Frontal cortex (tissue), 3 donors: ENCODE measurements at regions not wholly inside any gene's neighbourhood (a gene's known extent, or its start where the extent isn't known, plus 50 kb on each side); places are given as distances from the start of the nearest gene placed in this dataset.

Experiments
- DNase-seq, 2 donors: peaks; one replicate each; pipeline ENCODE4 v3.0.0; 2012; ENCODE audit warnings: low spot score in 2 of 2
- FAIRE-seq: peaks from 2 replicates; lab custom pipeline; 2012; peaks lifted over from hg19 to GRCh38; lab: Jason Lieb, UNC
- donor health status: control.
- donor health status: control.
- donor health status: control.

DNA sequence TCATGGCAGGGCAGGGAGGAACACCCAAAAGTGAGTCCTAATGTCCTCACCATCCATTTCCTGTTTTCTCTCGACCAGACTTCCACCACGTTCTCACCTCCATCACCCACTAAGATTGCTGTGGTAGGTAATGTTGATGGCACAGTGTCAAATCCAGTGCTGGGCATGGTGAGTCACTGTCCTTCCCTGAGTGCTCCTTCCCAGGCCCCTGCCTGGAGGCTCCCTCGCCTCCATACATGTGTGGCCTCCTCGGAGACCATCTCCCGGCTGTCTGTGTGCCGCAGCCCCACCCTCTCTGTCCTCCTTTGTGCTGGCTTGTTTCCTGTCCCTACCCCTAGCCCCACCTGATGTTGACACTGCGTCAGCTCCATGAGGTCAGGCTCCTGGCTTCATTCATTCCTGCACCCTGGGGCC is 177.5 kb downstream of the SYK start:
- DNase-seq (no peak), FAIRE-seq (no peak)

GRCh38 chr9:90979639-90980038 is 178.0 kb downstream of the SYK start:
- FAIRE-seq (no peak), DNase-seq (no peak)

- DNase-seq (no peak), FAIRE-seq (no peak)
Measured at GRCh38 chr9:90981726-90982125, 180.1 kb downstream of the SYK start.

- FAIRE-seq (no peak), DNase-seq (no peak)
Measured at GRCh38 chr9:90983394-90983793, 181.8 kb downstream of the SYK start.

DNA sequence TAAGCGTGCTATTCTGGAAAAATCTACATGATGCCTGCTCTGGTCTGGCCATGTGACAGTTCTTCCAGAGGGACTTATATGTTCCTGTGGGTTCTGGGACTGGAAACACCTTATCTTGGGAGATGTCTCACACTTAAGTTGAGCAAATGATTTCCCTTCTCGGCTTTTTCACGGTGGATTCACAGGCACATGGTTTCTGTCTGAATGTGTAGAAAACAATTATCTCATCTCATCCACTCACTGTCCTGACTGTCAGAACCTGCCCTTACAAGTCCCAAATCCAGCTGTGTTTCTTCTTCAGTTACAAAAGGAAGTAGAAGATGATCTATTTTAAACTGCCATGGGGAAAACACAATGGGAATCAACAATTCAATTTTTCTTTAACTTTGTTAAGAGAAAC is 184.0 kb downstream of the SYK start:
- no peak for FAIRE-seq

DNA sequence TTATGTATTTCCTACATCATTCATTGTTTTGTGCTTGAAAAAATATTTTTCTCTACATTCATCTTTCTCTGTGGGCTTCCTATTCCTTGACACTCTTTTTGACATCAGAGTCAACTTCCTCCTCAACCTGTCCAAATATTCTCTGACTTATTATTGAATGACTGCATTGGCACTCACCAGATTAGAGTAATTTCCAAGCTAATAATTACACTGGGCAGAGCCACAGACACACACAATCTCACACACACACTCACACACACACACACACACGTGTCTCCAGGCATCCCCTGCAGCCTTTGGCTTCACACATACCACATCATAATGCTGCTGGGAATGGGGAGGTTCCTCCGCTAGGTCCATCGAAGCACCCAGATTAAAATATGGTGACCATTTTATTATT is 184.5 kb downstream of the SYK start:
- DNase-seq (no peak), FAIRE-seq (no peak)

More for the DNA sequence above, 184.0 kb downstream of the SYK start:
- DNase-seq = no peak

- FAIRE-seq (no peak), DNase-seq (no peak)
Measured at GRCh38 chr9:90987566-90987965, 185.9 kb downstream of the SYK start.

DNA sequence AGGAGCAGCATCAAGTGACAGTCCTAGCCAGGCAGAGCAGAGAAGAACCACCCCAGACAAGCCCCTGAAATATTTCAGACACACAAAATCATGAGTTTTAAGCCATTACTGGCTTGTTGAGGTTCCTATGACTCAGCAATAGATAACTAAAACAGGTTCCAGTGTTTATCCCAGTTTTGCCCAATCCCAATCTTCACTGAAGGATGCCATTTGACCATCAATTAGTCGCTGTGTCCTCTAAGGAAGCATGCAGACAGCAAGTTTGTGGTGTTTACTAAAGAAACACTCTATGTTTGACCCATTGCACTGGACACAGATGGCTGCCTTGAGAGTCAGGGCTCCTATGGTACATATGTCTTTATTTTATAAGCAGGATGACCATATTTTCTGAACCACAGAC is 186.7 kb downstream of the SYK start:
- DNase-seq (no peak), FAIRE-seq (no peak)

GRCh38 chr9:90991953-90992352 is 190.3 kb downstream of the SYK start:
- DNase-seq (no peak), FAIRE-seq (no peak)

GRCh38 chr9:90995516-90995915 is 193.9 kb downstream of the SYK start:
- DNase-seq = no peak
- FAIRE-seq = no peak

DNA sequence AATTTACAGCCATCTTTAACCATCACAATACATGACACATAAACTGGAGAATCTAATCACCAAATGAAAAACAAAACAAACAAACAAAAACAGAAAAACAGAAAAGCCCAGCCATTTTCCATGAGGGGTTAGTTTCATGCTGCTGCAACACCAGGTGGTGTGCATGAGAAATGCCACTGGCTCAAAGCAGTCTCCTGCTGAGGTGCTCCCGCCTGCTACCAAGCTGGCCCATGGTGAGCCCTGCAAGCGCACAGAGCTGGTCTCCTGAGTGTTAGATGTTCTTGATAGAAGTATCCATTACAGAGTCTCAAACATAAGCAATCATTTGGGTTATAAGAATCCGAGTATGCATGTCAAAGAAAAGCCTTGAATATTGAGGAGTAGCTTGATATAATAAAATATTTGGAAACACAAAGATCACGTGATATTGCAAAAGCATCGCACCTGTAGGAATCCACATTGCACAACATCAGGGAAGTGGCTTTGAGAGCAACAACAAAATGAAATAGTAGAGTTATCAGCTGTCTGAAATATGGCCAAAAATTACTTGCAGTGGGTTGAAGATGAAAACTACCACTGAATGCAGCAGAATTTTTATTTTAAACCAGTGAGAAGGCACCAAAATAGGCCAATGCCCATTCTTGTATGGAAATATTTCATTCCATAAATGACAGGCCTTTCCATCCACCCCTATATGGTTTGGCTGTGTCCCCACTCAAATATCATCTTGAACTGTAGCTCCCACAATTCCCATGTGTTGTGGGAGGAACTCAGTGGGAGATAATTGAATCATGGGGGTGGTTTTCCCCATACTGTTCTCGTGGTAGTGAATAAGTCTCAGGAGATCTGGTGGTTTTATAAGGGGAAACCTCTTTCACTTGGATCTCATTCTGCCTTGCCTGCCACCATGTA is 194.8 kb downstream of the SYK start:
- no peak for FAIRE-seq
- no peak for DNase-seq

- no peak for FAIRE-seq
- DNase-seq = no peak
Measured at GRCh38 chr9:90998573-90998972, 197.0 kb downstream of the SYK start.

GRCh38 chr9:90999425-91000397 is 198.1 kb downstream of the SYK start:
- DNase-seq = no peak
- no peak for FAIRE-seq

DNA sequence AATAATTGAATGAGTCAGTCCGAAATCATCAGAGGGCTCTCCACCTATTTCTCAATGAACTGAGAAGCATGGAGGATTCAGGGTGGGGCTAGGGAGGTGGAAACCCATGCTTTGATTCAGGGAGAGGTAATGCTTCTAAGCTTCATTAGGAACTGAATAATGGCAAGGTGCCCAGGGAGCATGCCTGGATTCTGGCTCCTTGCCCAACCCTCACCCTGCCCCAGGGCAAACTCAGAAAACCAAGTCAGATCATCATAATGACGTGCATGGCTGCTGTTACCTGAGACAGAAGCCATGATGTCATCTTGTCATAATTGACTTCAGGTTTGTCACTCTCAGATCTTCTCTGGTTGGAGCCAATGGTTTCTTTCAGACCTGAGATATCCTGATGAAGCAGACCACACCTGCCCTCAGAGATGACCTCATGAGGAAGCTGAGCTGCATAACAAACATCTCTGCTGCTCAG is 199.6 kb downstream of the SYK start:
- DNase-seq (no peak), FAIRE-seq (no peak)

- DNase-seq = no peak
- no peak for FAIRE-seq
Measured at GRCh38 chr9:91004484-91004883, 202.9 kb downstream of the SYK start.

DNA sequence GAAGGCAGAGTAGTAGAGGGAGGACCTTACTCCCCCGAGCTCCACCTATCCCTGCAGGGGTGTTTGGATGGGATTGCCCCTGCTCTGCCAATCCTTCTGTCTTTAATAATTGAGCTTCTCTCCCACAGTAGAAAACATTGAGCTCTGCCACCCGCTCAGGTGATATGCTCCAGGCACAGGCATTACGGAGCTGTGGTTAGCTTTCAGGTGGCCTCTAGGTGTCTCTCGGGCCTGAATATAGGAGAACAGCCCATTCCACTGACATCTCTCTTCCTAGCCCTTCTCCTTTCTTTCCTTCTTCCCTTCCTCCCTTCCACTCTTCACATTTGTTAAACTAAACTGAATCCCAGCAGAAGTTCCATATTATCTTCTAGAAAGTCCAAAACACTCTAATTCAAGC is 203.4 kb downstream of the SYK start:
- DNase-seq (no peak), FAIRE-seq (no peak)

DNA sequence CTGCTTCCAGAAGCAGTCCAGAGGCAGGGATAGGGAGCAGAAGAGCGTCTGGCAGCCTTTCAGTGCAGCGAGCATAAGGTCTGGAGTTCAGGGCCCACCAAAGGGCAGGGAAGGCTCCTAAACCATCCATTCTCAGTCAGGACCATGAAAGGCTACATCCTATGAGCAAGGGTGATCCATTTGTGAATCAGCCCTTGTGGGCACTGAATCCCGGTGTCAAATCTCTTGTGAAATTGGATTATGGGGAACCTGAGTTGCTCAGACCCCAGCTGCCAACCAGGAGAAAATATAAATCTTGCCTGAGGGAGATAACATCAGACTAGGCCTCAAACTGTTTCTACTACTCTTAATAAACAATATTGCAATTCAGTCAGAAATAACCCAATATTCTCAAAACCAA is 204.4 kb downstream of the SYK start:
- no peak for FAIRE-seq

DNA sequence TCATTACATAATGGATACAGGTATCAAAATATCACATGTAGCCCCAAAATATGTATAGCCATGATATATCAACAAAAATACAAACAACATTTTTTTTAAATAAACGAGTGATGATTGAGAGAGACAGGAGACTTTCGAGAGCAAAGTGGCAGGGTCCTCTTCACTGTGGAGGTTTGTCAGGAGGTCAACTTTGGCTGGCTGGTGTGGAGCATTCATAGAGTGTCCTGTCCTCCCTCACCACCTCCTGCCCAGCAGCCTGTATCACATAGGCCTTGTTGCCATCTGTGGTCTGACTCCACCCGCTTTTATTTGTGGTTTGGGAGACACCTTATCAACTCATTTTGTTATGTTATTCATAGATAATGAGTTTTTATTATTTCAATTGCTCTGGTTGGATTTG is 206.9 kb downstream of the SYK start:
- DNase-seq = no peak
- FAIRE-seq = no peak

More for the DNA sequence above, 204.4 kb downstream of the SYK start:
- DNase-seq = no peak

DNA sequence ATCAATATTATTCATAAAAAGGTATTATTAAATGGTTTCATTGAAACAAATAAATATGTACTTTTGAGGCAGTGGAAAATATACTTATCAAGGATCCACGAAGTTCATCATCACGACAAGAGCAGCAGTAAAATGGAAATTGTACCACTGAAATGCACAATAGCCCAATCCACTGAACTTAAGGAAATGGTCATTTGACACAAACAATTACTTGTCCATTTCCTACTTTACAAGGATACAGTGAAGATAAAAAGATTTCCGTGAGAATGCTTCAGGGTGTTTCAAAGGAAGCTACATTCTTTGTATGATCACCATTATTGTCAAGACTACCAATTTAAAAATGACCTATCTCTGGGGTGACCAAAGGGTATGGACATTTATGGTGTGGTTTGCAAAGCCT is 210.3 kb downstream of the SYK start:
- DNase-seq (no peak), FAIRE-seq (no peak)

GRCh38 chr9:91012933-91013841 is 211.6 kb downstream of the SYK start:
- FAIRE-seq = no peak
- DNase-seq = no peak
